Fibroblast of skin of left quadriceps (primary cell): ENCODE measurements at regions not wholly inside any gene's neighbourhood (a gene's known extent, or its start where the extent isn't known, plus 50 kb on each side); places are given as distances from the start of the nearest gene placed in this dataset.
"Not testable (repeated sequence)": the region's sequence is repeated elsewhere in the genome, so short reads cannot be mapped to it uniquely, and the experiment has no call there.

ENCODE experiments used
- DNase-seq, 2 experiments: peaks; one replicate each; pipeline ENCODE4 v3.0.0-alpha.2; 2013; ENCODE audit warnings: low read depth in 2 of 2

- DNase-seq, result no peak
Measured at GRCh38 chr12:92272061-92272964, 126.7 kb upstream of the BTG1 start.

GRCh38 chr12:92271341-92271740 lies 125.7 kb upstream of the BTG1 start:
- no peak for DNase-seq

DNA sequence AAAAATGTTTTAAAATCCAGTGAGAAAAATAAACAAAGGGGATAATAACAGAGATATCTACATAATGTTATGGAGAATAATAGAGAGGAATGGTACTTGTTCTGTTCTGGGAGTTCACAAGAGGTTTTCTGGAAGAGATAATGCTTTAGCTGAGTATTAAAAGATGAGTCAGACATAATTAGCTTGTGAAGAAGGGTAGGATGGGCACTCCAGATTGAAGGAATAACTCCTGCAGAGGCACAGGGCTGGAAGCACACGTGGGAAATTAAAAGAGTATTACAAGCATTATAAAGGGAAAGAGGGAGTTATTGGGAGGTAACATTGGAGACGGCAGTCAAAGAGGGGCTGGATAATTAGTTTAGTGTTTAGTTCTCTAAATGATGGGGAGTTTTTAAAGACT lies 124.9 kb upstream of the BTG1 start:
- no peak for DNase-seq

DNA sequence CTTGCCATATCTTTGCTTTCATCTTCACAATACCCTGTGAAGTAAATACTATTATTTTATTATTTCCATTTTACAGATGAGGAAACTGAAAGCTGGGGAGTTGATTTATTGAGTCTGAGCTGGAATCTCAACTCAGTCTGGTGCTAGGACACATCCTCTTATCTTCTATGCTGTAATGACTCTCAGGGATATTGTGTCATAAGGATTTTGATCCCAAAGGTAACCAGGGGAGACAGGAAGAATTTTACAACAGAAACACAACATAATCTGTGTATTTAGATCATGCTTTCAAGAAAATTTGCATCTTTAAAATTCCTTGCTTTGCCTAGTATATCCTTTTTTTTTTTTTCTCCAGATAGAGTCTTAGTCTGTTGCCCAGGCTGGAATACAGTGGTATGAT lies 123.3 kb upstream of the BTG1 start:
- DNase-seq, result no peak

GRCh38 chr12:92261692-92262091 lies 116.0 kb upstream of the BTG1 start:
- no peak for DNase-seq

- DNase-seq, result no peak
Measured at GRCh38 chr12:92261071-92261470, 115.4 kb upstream of the BTG1 start.

- no peak for DNase-seq
Measured at GRCh38 chr12:92259696-92260251, 114.1 kb upstream of the BTG1 start.

DNA sequence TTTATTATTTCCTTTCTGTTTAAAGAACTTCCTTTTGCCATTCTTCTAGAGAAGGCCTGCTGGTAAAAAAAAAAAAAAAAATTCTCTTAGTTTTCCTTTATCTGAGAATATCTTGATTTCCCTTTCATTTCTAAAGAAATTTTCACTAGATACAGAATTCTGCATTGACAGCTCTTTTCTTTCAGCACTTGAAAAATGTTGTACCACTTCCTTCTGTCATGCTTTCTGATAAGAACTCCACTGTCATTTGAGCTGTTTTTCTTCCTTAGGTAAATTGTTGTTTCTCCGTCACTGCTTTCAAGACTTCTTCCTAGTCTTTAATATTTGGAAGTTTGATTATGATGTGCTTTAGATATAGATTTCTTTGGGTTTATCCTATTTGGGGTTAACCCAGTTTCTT lies 113.6 kb upstream of the BTG1 start:
- DNase-seq, result no peak

- no peak for DNase-seq
Measured at GRCh38 chr12:92257261-92257660, 111.6 kb upstream of the BTG1 start.

DNA sequence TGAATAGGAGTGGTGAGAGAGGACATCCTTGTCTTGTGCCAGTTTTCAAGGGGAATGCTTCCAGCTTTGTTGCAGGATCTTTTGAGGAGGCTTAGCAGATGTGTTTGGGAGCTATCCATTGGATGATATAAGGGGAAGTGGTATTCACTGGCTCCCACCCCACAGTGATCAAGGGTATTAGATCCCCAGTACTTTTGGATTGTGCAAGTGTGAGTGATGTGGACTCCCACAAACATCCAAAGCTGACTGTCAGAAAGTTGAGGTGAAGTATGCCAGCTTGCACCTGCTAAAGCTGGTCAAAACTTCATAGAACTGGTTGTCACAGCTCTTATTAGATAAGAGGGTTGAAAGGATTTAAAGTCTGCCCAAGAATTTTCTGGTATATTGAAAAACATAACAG lies 110.1 kb upstream of the BTG1 start:
- no peak for DNase-seq

DNA sequence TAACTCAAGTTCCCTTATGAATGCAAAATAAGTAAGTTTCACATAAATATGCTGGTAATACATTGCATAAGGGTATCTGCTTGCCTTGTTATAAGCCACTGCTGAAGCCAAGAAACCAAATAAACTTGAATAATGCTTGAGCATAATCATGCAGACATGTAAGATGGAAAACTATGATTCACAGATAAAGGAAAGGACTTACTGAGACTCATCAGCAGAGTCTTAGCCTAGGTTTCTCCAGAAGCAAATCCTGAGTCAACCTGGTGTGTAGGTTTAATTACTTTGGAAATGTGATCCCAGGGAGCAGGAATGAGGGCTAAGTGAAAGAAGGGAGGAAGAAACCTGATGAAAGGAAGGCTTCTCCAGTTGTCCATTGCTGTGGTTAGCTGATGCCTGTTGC lies 107.7 kb upstream of the BTG1 start:
- no peak for DNase-seq

- DNase-seq, result no peak
Measured at GRCh38 chr12:92248977-92249376, 103.3 kb upstream of the BTG1 start.

- no peak for DNase-seq
Measured at GRCh38 chr12:92244036-92244435, 98.4 kb upstream of the BTG1 start.

- no peak for DNase-seq
Measured at GRCh38 chr12:92242907-92243306, 97.3 kb upstream of the BTG1 start.

- no peak for DNase-seq
Measured at GRCh38 chr12:92237762-92238523, 92.3 kb upstream of the BTG1 start.

- DNase-seq, result no peak
Measured at GRCh38 chr12:92237262-92237661, 91.6 kb upstream of the BTG1 start.

DNA sequence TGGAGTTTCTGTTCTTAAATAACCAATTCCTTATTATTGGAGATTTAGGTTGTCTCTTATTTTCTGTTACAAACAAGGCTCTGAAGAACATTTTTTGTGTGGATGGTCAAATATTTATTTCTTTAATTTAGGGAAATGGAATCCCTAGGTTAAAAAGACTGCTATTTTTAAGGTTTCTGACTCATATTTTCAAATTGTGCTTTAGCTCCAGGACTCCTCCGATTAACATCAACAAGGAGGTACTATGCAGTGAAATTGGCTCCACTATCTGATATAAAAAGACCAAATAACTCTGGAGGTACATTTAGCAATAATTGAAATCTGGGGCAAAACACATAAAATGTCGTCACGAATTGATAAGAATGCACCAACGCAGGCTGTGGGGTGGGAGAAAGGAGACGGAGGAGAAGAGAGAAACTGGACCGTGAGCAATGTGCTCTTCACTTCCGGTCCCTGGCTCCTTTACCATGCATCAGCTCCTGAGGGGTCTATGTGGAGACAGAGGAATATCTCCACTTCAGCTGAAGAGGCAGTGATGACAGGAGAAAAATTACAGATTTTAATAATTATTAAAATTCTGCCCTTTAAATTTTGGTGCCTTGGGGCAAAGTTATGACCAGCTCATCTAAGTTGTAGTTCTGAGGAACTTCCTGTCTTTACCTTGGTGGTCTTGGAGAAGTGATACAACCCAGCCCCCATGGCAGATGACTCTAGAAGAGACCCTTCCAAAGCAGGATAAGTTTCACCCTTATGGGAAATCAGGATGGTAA lies 90.2 kb upstream of the BTG1 start:
- DNase-seq, result no peak

DNA sequence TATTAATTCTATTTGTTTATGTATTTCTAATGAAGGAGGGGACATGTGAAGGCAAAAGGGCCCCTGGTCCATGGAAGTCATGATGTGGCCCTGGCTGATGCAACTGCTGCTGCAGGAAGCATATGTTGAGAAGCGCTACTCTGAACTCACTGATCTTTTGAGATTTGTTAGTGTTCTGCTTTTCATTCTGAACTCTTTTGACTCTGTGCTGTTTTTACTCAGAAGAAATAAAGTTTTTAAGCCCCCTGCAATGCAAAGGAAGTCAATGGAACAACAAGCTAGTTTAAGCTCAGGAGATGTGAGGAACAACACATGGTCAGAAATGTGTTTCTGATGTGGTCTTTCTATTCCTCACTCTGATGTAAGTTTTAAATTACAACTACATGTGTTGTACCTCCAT lies 88.9 kb upstream of the BTG1 start:
- DNase-seq, result no peak

DNA sequence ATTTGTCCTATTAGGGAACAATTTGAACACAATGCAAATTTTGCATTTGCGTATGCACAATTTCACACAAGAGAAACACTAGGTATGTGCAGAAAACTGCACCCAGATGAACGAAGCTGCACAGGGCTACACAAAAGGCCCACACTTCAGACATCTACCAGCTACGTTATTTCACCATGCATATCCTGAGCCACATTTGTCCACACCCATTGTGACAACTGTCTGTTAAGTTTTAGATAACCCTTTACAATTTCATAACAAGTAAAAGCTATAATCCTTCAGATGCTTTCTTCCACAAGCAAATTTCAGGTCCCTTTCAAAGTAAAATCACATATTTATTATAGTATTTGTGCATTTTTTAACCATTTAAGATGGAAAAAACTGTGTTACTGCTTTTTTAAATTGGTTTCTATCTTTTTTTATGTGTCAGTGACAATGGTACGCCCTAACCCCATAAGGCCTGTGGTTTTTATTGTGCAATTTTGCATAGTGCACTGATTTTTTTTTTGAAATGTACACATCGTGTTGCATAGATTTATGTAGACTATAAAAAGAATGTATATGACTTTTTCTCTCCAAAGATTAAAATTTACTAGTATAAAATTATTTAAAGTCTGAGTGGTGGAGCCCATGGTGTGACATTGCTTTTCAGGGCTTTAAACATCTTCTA lies 87.8 kb upstream of the BTG1 start:
- DNase-seq, result no peak

- not testable (repeated sequence) for DNase-seq
Measured at GRCh38 chr12:92232371-92232932, 86.8 kb upstream of the BTG1 start.

DNA sequence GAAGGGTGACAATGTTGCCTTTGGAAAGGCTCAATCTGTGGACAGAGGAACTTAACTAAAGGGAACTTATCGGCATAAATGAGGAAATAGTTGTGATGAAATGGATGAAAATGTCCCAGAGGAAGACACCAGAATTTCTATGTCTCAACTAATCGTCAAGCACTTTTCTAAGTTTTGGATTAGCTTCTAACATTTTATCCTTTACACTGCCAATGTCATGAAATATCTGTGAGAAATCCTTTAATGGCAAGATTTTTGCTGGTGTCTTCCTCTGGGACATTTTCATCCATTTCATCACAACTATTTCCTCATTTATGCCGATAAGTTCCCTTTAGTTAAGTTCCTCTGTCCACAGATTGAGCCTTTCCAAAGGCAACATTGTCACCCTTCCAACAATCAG lies 86.3 kb upstream of the BTG1 start:
- not testable (repeated sequence) for DNase-seq
